NCI-H1417 treated with DMSO at 0.1 percent for 48 hours (cell line): ENCODE measurements at regions not wholly inside any gene's neighbourhood (a gene's known extent, or its start where the extent isn't known, plus 50 kb on each side); places are given as distances from the start of the nearest gene placed in this dataset.
"Not testable (repeated sequence)": the region's sequence is repeated elsewhere in the genome, so short reads cannot be mapped to it uniquely, and the experiment has no call there.

Experiments
- DNase-seq: peaks from one replicate; lab custom pipeline; 2025; lab: John Stamatoyannopoulos, UW

DNA sequence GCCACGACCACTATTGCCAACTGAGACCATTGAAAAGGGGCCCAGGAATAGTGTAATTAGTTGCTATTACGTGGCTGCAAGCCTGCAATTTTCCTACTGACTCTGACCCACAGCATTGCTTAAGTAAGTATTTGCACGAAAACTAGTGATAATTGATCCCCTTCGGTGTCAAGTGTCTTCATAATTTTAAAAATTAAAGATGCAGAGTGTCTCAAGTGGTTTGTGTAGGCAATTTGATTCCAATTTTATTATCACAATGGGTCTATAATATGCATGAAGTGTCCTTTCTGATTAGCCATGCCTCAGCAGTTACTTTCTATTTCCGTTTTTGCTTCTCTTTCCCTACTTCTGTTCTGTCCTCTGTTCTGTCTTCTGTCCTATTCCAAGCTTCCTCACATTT, 259.2 kb downstream of the C3orf38 start:
- peak; percentile 80 for DNase-seq

GRCh38 chr3:88410259-88410658, 260.5 kb downstream of the C3orf38 start:
- no peak for DNase-seq

GRCh38 chr3:88412346-88412745, 262.6 kb downstream of the C3orf38 start:
- DNase-seq: no peak

- DNase-seq: no peak
Measured at GRCh38 chr3:88416436-88416835, 266.7 kb downstream of the C3orf38 start.

GRCh38 chr3:88418219-88418618, 268.5 kb downstream of the C3orf38 start:
- no peak for DNase-seq

DNA sequence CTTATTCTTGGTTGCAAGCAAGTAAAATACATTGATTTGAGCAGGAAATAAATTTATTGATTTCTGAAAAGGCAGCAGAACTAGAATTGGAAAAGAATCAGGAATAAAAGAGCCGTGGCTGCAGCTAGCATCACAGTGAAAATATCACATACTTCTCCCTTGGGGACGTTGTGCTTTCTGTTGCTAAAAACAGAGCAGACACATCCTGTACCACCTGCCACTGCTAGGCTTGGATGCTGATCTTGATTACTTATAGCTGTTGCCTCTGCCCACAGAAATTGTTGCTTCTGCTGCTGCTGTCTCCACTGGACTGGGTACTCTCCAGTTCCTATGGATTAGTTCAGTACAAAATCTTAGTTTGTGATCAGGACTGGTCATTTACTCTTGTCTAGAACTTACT, 283.8 kb downstream of the C3orf38 start:
- no peak for DNase-seq

- DNase-seq: no peak
Measured at GRCh38 chr3:88434001-88434400, 284.2 kb downstream of the C3orf38 start.

DNA sequence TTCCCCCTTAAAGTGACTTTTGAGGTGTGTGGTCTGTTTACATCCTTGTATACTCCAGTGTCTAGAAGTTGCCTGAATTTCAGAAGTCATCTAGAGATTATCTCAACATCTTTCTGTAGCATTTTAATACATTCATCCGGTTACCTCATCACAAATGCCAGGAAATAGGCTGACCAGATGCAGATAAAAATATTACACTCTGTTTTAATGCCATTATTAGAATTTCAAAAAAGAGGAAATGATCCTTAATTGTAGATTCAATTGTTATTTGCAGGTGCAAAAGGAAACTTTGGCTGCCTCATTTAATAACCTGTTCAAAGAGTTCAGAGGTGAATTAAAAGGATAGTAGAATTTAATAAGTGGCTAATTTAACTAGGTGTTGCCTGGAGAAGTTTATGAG, 290.9 kb downstream of the C3orf38 start:
- DNase-seq: no peak

GRCh38 chr3:88443066-88443465, 293.3 kb downstream of the C3orf38 start:
- DNase-seq: no peak

DNA sequence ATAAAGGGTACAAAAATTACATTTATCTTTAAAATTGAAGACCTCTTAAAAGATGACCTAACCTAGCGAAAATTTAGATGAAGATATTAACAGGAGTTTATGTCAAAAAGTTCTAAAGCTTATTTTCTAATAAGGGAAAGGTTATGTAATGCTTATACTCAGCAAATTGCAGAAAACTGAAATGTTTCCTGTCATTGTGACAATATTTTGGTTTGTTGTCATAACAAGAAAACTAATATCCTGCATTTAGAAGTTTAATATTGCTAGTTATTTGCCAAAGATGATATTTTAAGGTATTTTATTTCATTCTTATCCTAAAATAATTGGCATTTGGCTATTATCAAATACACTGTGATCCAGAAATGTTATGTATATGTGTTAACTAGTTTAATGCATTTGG, 294.5 kb downstream of the C3orf38 start:
- DNase-seq: no peak

- no peak for DNase-seq
Measured at GRCh38 chr3:88452228-88452627, 302.5 kb downstream of the C3orf38 start.

DNA sequence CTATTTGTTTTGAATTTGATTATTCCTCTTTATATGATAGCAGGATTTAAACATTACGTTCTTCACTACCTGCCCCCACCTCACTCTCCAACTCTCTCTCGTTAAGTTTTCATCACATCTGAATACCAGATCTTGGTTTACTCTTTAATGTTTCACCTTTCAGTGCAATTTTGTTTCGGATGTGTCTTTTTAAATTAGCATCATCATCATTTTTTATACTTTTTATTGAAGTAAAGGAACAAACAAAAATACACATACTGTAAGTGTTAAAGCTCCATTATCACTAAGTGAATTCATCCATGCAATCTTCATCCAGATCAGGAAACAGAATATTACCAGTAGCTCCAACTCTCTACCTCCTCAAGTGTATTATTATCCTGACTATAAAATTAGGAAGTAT, 310.6 kb downstream of the C3orf38 start:
- DNase-seq: no peak

DNA sequence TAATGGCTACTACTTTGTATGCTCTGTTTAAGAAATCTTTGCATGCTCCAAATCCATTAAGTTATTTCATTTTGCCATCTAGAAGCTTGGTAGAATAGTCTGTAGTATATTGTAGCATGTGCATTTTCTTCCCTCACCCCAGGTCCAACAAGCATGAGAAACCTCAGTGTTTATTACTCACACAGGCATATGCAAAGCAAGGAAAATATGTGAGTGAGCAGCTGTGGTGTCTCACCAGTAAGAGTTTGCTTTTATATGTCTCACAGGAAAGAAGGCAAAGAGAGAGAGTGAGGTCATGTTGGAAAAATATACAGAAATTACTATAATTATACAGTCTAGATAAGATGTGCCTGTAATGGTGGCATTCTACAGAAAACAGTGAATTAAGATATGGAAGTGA, 312.5 kb downstream of the C3orf38 start:
- DNase-seq: no peak

- no peak for DNase-seq
Measured at GRCh38 chr3:88467191-88467590, 317.4 kb downstream of the C3orf38 start.

DNA sequence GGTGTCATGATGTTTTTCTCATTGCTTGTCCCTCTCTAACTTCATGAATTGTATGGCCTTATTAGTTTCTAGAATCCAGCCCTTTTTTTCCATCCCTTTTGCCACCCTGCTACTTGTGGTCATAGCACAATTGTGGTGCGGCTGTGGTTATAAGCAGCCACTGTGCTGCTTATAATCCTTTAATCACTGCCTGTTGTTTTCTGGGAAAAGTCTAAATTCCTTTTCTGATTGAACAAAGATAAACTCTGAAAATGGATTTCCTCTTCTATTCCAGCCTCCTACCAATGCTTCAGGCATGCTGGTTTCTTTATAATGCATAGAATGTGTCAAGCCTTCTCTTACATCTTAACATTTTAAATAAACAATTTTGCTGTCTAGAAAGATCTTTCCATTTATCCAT, 319.5 kb downstream of the C3orf38 start:
- no peak for DNase-seq

DNA sequence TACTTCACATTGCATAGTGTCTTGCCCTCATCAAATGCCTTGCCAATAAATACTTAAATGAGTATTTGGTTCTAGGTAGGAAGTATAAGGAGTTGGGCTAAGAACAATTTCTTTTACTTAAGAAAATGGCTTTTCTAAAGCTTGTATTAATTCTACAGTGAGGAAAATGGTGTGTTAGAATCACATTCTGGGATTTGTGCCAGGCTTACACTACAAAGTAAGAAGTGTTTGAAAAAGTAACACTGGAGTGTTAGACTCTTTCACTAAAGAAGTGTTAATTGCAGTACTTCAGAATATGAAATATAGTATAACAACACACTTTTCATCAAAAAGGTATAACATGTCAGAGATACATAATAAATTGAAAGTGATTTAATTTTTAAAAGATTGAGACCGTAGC, 328.7 kb downstream of the C3orf38 start:
- DNase-seq: no peak

- no peak for DNase-seq
Measured at GRCh38 chr3:88480822-88481221, 331.1 kb downstream of the C3orf38 start.

GRCh38 chr3:88485001-88485400, 335.2 kb downstream of the C3orf38 start:
- no peak for DNase-seq

- not testable (repeated sequence) for DNase-seq
Measured at GRCh38 chr3:88508818-88509217, 359.1 kb downstream of the C3orf38 start.

DNA sequence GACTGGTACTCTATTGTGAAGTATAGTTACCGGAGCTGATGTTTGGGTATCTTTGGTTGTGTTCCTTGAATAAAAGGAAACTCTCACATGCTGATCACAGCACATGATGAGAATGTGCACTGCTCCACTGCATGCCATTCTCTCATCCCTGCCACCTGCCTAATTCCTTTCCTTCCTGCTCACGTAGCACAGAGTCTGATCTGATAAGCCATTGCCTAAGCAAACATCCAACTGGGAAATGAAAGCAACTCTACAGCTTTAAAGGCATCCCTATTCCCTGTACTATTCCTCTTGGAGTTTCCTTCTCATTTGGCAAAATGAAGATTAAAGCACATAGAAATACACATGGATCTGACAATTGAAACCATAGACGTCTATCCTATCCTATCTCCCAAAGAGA, 359.8 kb downstream of the C3orf38 start:
- no peak for DNase-seq

DNA sequence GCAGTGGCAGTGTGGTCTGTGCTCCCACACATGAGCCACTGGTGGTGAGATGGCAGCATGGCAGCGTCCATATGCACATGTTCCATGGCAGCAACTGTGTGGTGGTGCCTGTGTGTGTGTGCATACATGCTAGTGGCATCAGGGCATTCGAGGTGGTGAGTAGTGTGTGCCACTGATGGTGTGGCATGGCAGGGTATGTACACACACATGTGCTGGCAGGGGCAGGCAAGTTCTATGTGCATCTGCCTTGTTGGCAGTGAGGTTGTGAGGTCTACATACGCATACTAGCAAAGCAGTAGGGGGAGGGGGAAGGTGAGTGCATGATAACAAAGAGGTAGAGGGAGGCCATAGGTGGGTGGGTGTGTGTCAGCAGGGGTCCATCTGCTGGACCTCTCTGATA, 378.7 kb downstream of the C3orf38 start:
- DNase-seq: no peak

DNA sequence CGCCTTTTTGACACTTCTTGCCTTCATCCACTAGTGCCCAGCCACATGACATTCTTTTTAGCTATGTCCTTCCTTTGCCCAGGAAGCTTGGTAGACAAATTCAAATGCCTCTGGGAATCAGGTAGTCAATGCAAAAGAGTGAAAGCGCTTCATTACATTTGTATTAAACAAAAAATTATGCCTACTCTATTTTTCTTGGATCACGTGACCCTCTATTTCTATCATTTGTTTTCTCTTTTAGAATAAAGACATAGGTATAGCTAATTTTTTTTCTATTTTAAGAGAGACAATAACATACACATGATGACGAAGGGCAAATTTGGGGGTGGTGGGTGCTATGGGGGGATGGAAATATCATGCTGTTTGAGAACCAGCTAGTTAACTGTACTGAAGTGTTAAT, 384.8 kb downstream of the C3orf38 start:
- no peak for DNase-seq

- DNase-seq: no peak
Measured at GRCh38 chr3:88535563-88535962, 385.8 kb downstream of the C3orf38 start.

- DNase-seq: no peak
Measured at GRCh38 chr3:88542916-88543315, 393.2 kb downstream of the C3orf38 start.

DNA sequence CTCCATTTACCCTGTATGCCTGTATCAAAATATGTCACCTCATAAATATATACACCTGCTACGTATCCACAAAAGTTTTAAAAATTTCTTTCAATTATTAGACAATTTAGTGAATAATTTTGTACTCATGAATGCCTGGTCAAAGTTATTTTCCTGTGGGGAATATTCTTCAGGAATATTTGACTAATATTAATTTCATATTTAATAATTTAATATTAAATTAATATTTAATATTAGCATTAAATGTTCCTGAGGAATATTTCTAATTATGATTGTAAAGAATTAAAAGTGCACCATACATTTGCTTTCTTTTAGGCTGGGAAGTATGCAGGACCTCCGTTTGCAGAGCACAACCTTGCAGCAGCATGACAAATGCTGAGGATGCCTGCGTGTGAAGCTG, 422.7 kb downstream of the C3orf38 start:
- no peak for DNase-seq
